TTC549 (cell line): ENCODE measurements at regions not wholly inside any gene's neighbourhood (a gene's known extent, or its start where the extent isn't known, plus 50 kb on each side); places are given as distances from the start of the nearest gene placed in this dataset.
"Not testable (repeated sequence)": the region's sequence is repeated elsewhere in the genome, so short reads cannot be mapped to it uniquely, and the experiment has no call there.

ENCODE experiments used
- FAIRE-seq: peaks from 2 replicates; lab custom pipeline; 2012; peaks lifted over from hg19 to GRCh38; lab: Jason Lieb, UNC

GRCh38 chr16:75837681-75838080 lies 111.4 kb upstream of the CPHXL start:
- FAIRE-seq: no peak

GRCh38 chr16:75841517-75841916 lies 115.2 kb upstream of the CPHXL start:
- FAIRE-seq: no peak

- no peak for FAIRE-seq
Observed at GRCh38 chr16:75847172-75847571, 120.9 kb upstream of the CPHXL start.

- no peak for FAIRE-seq
Observed at GRCh38 chr16:75854152-75854551, 127.9 kb upstream of the CPHXL start.

DNA sequence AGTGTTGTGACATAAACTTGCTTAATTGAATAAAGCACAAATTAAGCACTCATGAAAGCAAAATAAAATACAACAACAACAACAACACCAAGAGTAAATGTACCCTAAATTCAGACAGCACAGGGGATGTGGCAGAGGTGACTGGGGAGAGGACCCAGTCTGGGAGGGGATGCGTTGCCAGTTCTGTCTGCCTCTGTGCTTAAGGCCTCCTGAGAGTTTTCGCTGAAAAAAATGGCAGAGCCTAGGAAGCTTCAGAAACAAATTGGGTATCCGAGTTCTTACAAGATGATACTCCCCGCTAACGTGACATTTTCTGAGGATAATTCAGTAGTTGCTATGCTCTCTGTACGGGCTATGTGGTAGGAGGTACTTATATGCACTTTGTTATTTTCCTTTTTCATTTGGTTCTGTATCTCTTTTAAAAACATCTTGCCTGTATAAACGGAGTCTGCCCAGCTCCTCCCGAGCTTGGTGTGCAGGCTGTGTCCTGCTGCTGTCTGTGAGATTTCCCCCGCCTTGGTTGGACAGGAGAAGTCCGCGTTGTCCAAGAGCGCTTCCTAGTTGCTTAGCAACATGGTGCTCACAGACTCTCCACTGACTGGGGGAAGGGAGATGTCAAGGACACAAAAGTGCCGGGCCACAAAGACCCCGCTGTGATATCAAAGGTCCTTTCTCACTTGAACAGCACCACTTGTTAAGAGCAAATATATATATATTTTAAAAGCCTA lies 134.2 kb upstream of the CPHXL start:
- no peak for FAIRE-seq

DNA sequence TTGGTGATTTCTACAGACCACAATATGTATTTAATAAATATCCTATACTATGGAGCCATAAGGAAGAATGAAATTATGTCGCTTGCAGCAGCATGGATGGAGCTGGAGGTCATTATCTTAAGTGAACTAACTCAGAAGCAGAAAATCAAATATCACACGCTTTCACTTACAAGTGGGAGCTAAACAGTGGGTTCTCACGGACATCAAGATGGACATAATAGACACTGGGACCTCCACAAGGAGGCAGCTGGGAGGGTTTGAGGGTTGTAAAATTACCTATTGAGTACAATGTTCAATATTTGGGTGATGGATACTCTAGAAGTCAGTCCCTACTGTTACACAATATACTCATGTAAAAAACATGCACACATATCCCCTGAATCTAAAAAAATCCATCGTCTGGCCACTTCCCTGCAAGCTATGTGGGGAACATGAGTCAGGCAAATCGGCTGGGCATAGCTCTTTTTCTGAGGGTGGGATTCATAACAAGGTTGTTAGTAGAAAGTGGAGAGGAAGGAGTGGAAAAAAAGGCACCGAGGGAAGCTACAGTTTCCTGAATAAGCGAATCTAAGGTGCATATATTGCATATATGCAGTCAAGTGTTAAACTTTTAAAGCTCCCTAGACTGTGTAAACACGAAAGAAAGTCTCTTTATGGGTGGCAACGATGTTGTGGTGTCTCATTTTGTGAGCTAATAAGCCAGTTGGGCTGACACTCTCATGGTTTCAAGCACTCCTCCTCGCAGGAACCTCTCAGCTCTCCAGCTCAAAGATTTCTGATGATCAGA lies 135.2 kb upstream of the CPHXL start:
- FAIRE-seq: no peak

- no peak for FAIRE-seq
Observed at GRCh38 chr16:75862098-75862386, 135.8 kb upstream of the CPHXL start.

DNA sequence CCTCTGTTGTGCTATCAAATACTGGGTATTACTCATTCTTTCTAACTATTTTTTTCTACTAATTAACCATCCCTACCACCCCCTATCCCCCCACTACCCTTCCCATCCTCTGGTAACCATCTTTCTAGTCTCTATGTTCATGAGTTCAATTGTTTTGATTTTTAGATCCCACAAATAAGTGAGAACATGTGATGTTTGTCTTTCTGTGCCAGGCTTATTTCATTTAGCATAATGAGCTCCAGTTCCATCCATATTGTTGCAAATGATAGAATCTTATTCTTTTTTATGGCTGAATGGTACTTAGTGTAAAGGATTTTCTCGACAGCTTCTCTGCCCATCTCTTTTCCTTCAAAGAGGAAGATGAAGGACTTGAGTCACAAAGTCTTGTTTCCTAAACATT lies 138.0 kb upstream of the CPHXL start:
- no peak for FAIRE-seq

DNA sequence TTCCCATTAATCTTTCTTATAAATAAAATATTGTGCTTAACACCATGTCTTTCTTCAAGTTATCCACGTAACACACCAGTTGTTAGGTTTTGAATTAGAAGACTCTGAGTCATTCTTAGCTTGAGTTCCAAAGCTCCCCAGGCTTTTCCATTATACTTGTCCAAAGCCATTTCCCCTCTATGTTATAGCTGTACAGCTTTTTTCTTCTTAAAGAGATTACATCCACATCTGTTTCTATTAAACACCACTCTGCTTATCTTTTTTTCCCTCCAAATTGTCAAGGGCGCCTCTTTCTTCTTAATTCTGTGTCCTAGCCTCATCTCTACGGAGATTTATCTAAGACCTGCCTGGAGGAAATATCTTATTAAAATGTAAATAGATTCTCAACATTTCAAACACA lies 139.4 kb upstream of the CPHXL start:
- no peak for FAIRE-seq

DNA sequence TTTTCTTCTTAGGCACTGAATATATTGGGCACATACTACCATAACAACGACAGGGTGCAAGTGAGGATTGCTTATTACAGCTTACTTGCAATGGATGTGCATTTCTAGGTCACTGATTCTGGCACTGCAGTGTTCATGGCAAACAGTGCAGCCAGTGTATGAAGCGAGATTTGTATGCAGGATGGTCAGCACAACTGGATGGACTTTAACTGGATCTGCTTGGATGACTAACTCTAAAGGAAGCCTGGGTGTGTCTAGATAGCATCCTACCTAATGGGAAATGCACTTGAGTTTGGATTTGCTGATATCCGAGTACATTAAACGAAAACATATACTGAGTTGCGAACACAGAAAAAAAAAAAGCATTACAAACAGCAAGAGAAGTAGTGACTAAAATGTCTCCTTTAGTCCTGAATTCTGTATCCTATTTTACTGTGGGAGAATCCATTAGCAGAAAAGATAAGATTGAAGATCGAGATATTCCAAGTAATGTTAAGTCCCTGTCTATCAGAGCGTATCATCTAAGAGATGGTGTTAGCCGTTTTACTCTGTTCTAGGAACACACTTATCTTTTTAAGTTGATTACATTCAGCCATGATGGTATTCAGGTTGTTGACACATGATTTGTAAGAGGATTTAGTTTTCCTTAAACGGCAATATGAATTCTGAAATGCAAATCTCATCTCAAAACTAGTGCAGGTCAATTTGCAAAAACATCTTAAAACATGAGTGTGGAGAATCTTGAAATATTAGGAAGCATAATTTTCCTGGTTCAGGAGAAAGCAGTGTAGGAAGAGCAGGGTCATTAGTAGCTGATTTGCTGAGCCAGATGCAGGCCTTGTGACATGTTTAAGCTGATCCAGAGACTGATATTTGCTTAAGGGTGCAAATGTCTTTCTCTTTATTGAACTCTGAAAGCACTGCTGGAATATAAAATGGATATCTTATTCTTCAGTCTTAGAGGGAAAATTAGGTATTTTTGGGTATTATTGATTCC lies 142.6 kb upstream of the CPHXL start:
- FAIRE-seq: no peak

GRCh38 chr16:75881280-75881679 lies 155.0 kb upstream of the CPHXL start:
- not testable (repeated sequence) for FAIRE-seq

DNA sequence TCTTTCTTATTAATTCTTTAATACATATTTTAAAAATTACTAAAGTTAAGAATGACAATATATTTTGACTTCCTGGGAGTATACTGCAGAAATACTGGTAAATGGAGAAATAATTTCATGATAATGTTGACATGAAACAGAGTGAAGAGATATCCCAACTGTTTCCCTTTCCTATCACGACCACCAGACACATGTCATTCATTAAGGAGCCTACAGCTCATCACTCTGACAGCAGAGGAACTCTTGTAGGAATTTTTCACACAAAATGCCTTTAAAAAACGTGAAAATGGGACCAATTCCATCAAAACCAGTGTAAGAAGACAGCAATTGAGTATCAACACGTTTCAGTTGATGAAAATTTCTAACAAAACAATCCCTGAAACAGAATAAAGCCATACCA lies 172.9 kb upstream of the CPHXL start:
- FAIRE-seq: no peak

GRCh38 chr16:75908331-75909117 lies 182.2 kb upstream of the CPHXL start:
- FAIRE-seq: no peak

GRCh38 chr16:75909746-75910145 lies 183.5 kb upstream of the CPHXL start:
- FAIRE-seq: no peak

- FAIRE-seq: no peak
Observed at GRCh38 chr16:75911896-75912295, 185.6 kb upstream of the CPHXL start.

GRCh38 chr16:75913958-75914357 lies 187.7 kb upstream of the CPHXL start:
- no peak for FAIRE-seq

GRCh38 chr16:75916451-75916850 lies 190.2 kb upstream of the CPHXL start:
- no peak for FAIRE-seq

GRCh38 chr16:75918109-75918508 lies 191.8 kb upstream of the CPHXL start:
- no peak for FAIRE-seq

GRCh38 chr16:75919664-75920063 lies 193.4 kb upstream of the CPHXL start:
- no peak for FAIRE-seq

DNA sequence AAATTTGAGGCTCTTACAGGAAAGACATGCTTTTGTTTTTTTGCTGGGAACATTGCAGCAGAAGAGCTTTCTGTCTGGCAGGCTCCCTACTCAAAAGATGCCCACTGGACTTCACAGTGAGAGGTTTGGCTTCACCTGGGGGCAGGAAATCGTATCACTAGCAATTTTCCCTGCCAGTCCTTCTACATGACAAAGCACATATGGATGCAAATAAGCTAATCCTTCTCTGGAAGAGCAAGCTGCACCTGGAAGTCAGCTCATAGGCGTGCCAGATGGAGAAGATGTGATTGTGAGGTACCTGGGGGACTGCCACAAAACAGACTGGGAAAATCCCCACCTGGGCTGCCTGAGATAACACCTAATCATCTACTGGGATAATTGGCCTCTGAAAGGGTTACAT lies 195.0 kb upstream of the CPHXL start:
- no peak for FAIRE-seq

GRCh38 chr16:75922250-75922649 lies 196.0 kb upstream of the CPHXL start:
- FAIRE-seq: no peak

DNA sequence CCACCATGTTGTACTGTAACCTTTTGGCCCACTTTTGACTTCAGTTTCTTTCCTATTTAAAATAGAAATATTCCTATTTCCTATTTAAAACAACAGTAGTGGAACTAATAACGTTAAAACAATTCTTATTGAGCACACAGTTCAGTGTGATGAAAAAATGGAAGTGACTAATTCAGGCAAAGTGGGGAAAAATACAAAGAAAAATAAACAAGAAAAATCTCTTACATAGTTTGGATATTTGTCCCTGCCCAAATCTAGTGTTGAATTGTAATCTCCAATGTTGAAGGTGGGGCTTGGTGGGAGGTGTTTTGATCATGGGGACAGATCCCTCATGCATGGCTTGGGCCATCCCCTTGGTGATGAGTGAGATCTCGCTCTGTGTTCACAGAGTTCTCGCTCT lies 198.1 kb upstream of the CPHXL start:
- FAIRE-seq: no peak
